Neural cell (in vitro differentiated cells): ENCODE measurements at regions not wholly inside any gene's neighbourhood (a gene's known extent, or its start where the extent isn't known, plus 50 kb on each side); places are given as distances from the start of the nearest gene placed in this dataset.

Experiments used
- H2AFZ ChIP-seq: fragments of 200-600, 300-800 bp; sonication (generic), shearing (Covaris generic); 2 replicates; pipeline ENCODE4 v1.6.0; 2014; ENCODE audit warnings: low read depth, mild to moderate bottlenecking, antibody characterized with exemption, low read length, moderate library complexity
- H3F3A ChIP-seq: fragments of 200-600 bp; shearing (Covaris generic); 2 replicates; pipeline ENCODE4 v1.6.1; 2016; ENCODE audit warnings: mild to moderate bottlenecking, moderate library complexity, mixed read lengths, antibody characterized with exemption, low read length; ENCODE audit not compliant: insufficient read depth, poor library complexity, severe bottlenecking
- H3K27ac ChIP-seq: fragments of 200-600, 300-800 bp; sonication (generic), shearing (Covaris generic); 2 replicates; pipeline ENCODE4 v1.5.1; 2014; ENCODE audit warnings: mild to moderate bottlenecking, low read length, moderate library complexity
- H3K27me3 ChIP-seq: fragments of 300-800, 200-600 bp; sonication (generic), shearing (Covaris generic); 2 replicates; pipeline ENCODE4 v1.6.0; 2014; ENCODE audit warnings: mild to moderate bottlenecking, low read depth, low read length, moderate library complexity; ENCODE audit not compliant: insufficient read depth
- H3K36me3 ChIP-seq: fragments of 300-800, 200-600 bp; sonication (generic), shearing (Covaris generic); 2 replicates; pipeline ENCODE4 v1.5.1; 2014; ENCODE audit warnings: mild to moderate bottlenecking, antibody characterized with exemption, low read length, moderate library complexity; ENCODE audit not compliant: insufficient read depth
- H3K4me2 ChIP-seq: fragments of 300-800, 200-600 bp; sonication (generic), shearing (Covaris generic); 2 replicates; pipeline ENCODE4 v1.6.0; 2014; ENCODE audit warnings: mild to moderate bottlenecking, low read length
- H3K4me3 ChIP-seq: fragments of 300-800, 200-600 bp; sonication (generic), shearing (Covaris generic); 2 replicates; pipeline ENCODE4 v1.5.1; 2014; ENCODE audit warnings: mild to moderate bottlenecking, low read length, moderate library complexity
- H3K79me2 ChIP-seq: fragments of 200-600 bp; shearing (Covaris generic); replicated peaks from 2 replicates; pipeline ENCODE4 v1.6.0; 2014; ENCODE audit warnings: mild to moderate bottlenecking, low read length, moderate library complexity; ENCODE audit not compliant: insufficient read depth
- H3K9ac ChIP-seq: fragments of 300-800, 200-600 bp; sonication (generic), shearing (Covaris generic); 2 replicates; pipeline ENCODE4 v1.6.1; 2016; ENCODE audit warnings: mild to moderate bottlenecking, low read length, mixed read lengths
- H3K9me2 ChIP-seq: fragments of 200-600 bp; shearing (Covaris generic); 2 replicates; pipeline ENCODE4 v1.6.1; 2016; ENCODE audit warnings: mild to moderate bottlenecking, low read length, mixed read lengths; ENCODE audit not compliant: insufficient read depth
- H3K9me3 ChIP-seq: fragments of 200-600, 300-800 bp; sonication (generic), shearing (Covaris generic); 2 replicates; pipeline ENCODE4 v1.6.1; 2016; ENCODE audit warnings: mild to moderate bottlenecking, mixed run types, low read length, moderate library complexity, mixed read lengths
- H4K20me1 ChIP-seq: fragments of 200-600 bp; shearing (Covaris generic); 2 replicates; pipeline ENCODE4 v1.6.1; 2016; ENCODE audit warnings: mild to moderate bottlenecking, mixed run types; ENCODE audit not compliant: insufficient read depth
- EP300 ChIP-seq: fragments of 450-650 bp; conservative IDR thresholded peaks from 2 replicates; pipeline ENCODE4 v1.6.1; 2014; ENCODE audit warnings: antibody characterized with exemption, mild to moderate bottlenecking, moderate library complexity; ENCODE audit not compliant: poor library complexity, severe bottlenecking
- EZH2 ChIP-seq: fragments of 200-600, 300-800 bp; shearing (Covaris generic), sonication (generic); IDR thresholded peaks from 2 replicates; pipeline ENCODE4 v1.6.1; 2014; ENCODE audit warnings: antibody characterized with exemption, low read length, borderline replicate concordance, mild to moderate bottlenecking; ENCODE audit not compliant: insufficient read depth, poor library complexity, severe bottlenecking
- MXI1 ChIP-seq: fragments of 450-650 bp; conservative IDR thresholded peaks from 2 replicates; pipeline ENCODE4 v1.6.1; 2014; ENCODE audit warnings: antibody characterized with exemption, mild to moderate bottlenecking; ENCODE audit not compliant: poor library complexity, severe bottlenecking
- POLR2AphosphoS5 ChIP-seq: IDR thresholded peaks from 2 replicates; pipeline ENCODE4 v1.6.1; 2012
- RAD21 ChIP-seq: fragments of 450-650 bp; conservative IDR thresholded peaks from 2 replicates; pipeline ENCODE4 v1.6.1; 2014; ENCODE audit warnings: antibody characterized with exemption, mild to moderate bottlenecking, moderate library complexity
- SMC3 ChIP-seq: fragments of 450-650 bp; conservative IDR thresholded peaks from 2 replicates; pipeline ENCODE4 v1.6.1; 2014; ENCODE audit warnings: antibody characterized with exemption, mild to moderate bottlenecking, moderate library complexity; ENCODE audit not compliant: poor library complexity
- TAF1 ChIP-seq: IDR thresholded peaks from 2 replicates; pipeline ENCODE4 v1.6.1; 2012; ENCODE audit warnings: low read depth
- TF ChIP-seq, protein P1 (sequence below): fragments of 450-650 bp; IDR thresholded peaks from 2 replicates; pipeline ENCODE4 v1.5.1; 2014; ENCODE audit warnings: antibody characterized with exemption, mild to moderate bottlenecking, moderate library complexity; ENCODE audit not compliant: poor library complexity, severe bottlenecking
- TF ChIP-seq, protein P2 (sequence below): IDR thresholded peaks from 2 replicates; pipeline ENCODE4 v1.6.1; 2012; ENCODE audit warnings: borderline replicate concordance

DNA sequence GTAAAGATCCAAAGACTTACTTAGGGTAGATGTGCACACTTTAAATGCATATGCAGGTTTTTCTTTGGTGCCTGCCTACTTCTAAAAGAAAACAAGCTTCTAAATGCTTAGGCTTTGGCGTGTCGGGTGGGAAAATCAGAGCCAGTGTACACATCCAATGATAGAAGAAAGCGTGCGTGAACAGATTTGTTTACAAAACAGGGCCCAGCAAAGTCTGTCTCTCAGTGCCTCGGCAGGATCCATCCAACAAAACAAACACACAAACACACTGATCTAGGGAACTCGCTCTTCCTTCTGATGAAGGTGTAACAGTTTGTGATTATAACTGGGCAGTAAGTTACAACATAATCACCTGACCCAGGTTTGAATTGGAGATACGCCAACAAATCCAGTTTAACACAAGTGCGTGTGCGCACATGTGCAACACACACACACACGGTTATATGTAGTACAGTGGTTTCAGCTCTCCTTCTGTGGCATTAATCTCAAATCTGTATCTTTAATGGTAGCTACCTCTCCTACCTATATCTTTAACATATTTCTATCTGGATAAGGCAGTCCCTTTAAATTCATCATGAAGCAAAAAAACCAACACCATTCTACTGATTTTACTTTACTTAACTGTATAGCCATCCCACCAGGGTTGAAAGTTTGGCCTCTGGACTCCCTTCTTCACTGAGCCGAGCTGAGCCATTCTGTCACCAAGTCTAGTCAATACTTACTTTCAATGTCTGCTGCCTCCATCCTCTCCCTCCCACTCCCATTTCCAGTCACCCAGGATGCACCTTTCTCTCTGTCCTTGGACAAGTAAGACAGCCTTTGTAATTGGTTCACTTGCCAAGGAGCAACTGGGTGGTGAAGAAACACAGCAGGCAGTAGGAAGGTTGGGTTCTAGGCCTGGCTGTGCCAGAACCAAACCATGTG lies 184.4 kb upstream of the KLF14 start:
- no peaks in the 10 kb centered on the region for H3K9me2 ChIP-seq
- H3K4me3 ChIP-seq = no peak overlapping the region
- H3K79me2 ChIP-seq = no peaks in the 10 kb centered on the region
- TF ChIP-seq MXI1 (no peak), EP300 (no peak), POLR2AphosphoS5 (no peak), TAF1 (no peak), EZH2 (no peak)
- TF ChIP-seq, protein P1, sequence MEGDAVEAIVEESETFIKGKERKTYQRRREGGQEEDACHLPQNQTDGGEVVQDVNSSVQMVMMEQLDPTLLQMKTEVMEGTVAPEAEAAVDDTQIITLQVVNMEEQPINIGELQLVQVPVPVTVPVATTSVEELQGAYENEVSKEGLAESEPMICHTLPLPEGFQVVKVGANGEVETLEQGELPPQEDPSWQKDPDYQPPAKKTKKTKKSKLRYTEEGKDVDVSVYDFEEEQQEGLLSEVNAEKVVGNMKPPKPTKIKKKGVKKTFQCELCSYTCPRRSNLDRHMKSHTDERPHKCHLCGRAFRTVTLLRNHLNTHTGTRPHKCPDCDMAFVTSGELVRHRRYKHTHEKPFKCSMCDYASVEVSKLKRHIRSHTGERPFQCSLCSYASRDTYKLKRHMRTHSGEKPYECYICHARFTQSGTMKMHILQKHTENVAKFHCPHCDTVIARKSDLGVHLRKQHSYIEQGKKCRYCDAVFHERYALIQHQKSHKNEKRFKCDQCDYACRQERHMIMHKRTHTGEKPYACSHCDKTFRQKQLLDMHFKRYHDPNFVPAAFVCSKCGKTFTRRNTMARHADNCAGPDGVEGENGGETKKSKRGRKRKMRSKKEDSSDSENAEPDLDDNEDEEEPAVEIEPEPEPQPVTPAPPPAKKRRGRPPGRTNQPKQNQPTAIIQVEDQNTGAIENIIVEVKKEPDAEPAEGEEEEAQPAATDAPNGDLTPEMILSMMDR = no peak
- no peaks in the 10 kb centered on the region for H3K9me3 ChIP-seq
- no peaks in the 10 kb centered on the region for H3K36me3 ChIP-seq
- H3K4me2 ChIP-seq = no peak overlapping the region
- no peak overlapping the region for H2AFZ ChIP-seq
- no peaks in the 10 kb centered on the region for H3K27me3 ChIP-seq
- no peaks in the 10 kb centered on the region for H4K20me1 ChIP-seq
- no peak overlapping the region for H3K27ac ChIP-seq
- H3K9ac ChIP-seq = no peak overlapping the region
- no peaks in the 10 kb centered on the region for H3F3A ChIP-seq

DNA sequence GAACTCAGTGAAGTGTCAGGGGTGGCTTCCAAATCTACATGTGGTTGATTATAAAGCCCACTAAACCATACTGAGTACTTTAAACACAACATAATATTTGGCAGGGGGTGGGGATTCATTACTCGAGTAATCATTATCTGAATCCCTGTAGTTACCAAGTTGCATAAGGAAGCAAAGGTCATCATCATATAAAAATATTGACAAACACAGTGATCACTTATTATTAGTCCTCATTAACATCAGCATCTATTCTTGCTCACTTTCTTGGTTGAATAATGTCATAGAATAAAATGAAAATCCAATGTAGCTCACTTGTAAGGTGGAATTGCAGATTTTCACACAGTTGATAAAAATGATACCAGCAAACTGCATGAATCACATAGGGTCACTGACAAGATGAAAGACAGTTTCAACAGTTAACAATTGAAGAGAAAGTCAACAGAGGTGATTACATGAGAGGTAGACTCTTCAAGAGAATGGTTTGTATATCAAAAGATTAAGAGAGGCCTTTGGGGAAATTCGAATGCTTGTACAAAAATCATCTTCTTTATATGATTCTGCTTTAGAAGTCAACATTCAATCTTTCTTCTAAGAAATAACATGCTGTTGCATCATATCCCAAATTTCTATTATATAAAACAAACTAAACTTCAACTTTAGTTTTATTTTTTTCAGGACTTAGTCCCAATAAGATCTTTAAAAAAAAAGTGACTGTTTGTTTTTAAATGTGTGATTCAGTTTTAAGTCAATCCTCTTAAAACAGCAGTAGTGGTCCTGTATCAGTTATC lies 185.5 kb upstream of the KLF14 start:
- Histone ChIP-seq H3K36me3 (no peaks in the 10 kb centered on the region), H2AFZ (no peak overlapping the region), H3K27me3 (no peaks in the 10 kb centered on the region), H3K9me2 (no peaks in the 10 kb centered on the region), H3K9ac (no peak overlapping the region), H3K9me3 (no peaks in the 10 kb centered on the region), H3K27ac (no peak overlapping the region), H3K79me2 (no peaks in the 10 kb centered on the region), H3F3A (no peaks in the 10 kb centered on the region), H3K4me3 (no peak overlapping the region), H3K4me2 (no peak overlapping the region), H4K20me1 (no peaks in the 10 kb centered on the region)
- TF ChIP-seq RAD21 (no peak), MXI1 (no peak), EZH2 (no peak), TAF1 (no peak), POLR2AphosphoS5 (no peak), EP300 (no peak), SMC3 (no peak)
- TF ChIP-seq, protein P2, sequence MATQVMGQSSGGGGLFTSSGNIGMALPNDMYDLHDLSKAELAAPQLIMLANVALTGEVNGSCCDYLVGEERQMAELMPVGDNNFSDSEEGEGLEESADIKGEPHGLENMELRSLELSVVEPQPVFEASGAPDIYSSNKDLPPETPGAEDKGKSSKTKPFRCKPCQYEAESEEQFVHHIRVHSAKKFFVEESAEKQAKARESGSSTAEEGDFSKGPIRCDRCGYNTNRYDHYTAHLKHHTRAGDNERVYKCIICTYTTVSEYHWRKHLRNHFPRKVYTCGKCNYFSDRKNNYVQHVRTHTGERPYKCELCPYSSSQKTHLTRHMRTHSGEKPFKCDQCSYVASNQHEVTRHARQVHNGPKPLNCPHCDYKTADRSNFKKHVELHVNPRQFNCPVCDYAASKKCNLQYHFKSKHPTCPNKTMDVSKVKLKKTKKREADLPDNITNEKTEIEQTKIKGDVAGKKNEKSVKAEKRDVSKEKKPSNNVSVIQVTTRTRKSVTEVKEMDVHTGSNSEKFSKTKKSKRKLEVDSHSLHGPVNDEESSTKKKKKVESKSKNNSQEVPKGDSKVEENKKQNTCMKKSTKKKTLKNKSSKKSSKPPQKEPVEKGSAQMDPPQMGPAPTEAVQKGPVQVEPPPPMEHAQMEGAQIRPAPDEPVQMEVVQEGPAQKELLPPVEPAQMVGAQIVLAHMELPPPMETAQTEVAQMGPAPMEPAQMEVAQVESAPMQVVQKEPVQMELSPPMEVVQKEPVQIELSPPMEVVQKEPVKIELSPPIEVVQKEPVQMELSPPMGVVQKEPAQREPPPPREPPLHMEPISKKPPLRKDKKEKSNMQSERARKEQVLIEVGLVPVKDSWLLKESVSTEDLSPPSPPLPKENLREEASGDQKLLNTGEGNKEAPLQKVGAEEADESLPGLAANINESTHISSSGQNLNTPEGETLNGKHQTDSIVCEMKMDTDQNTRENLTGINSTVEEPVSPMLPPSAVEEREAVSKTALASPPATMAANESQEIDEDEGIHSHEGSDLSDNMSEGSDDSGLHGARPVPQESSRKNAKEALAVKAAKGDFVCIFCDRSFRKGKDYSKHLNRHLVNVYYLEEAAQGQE = no peak
- TF ChIP-seq, protein P1 = no peak
